GDM1 (cell line): ENCODE measurements at regions not wholly inside any gene's neighbourhood (a gene's known extent, or its start where the extent isn't known, plus 50 kb on each side); places are given as distances from the start of the nearest gene placed in this dataset.
"Not testable (repeated sequence)": the region's sequence is repeated elsewhere in the genome, so short reads cannot be mapped to it uniquely, and the experiment has no call there.

Source experiments
- DNase-seq: peaks from one replicate; lab custom pipeline; 2025; lab: John Stamatoyannopoulos, UW

GRCh38 chr2:56021136-56021474 is 97.5 kb upstream of the EFEMP1 start:
- DNase-seq, result no peak

- DNase-seq, result no peak
Observed at GRCh38 chr2:56021579-56021978, 98.0 kb upstream of the EFEMP1 start.

- DNase-seq, result no peak
Observed at GRCh38 chr2:56025469-56026193, 102.0 kb upstream of the EFEMP1 start.

GRCh38 chr2:56026828-56027227 is 103.2 kb upstream of the EFEMP1 start:
- DNase-seq, result no peak

- DNase-seq, result no peak
Observed at GRCh38 chr2:56030062-56030461, 106.5 kb upstream of the EFEMP1 start.

GRCh38 chr2:56030901-56031300 is 107.3 kb upstream of the EFEMP1 start:
- DNase-seq, result no peak

GRCh38 chr2:56034258-56034657 is 110.7 kb upstream of the EFEMP1 start:
- DNase-seq, result no peak

- no peak for DNase-seq
Observed at GRCh38 chr2:56040189-56040588, 116.6 kb upstream of the EFEMP1 start.

- DNase-seq, result no peak
Observed at GRCh38 chr2:56040834-56041233, 117.3 kb upstream of the EFEMP1 start.

GRCh38 chr2:56047136-56047535 is 123.6 kb upstream of the EFEMP1 start:
- DNase-seq, result no peak

GRCh38 chr2:56049233-56049845 is 125.8 kb upstream of the EFEMP1 start:
- DNase-seq, result no peak

GRCh38 chr2:56053679-56054078 is 130.1 kb upstream of the EFEMP1 start:
- DNase-seq, result no peak

GRCh38 chr2:56055405-56055804 is 128.4 kb upstream of the CCDC85A start:
- DNase-seq, result no peak

- not testable (repeated sequence) for DNase-seq
Observed at GRCh38 chr2:56061327-56061726, 122.5 kb upstream of the CCDC85A start.

GRCh38 chr2:56068746-56069145 is 115.0 kb upstream of the CCDC85A start:
- DNase-seq, result no peak

GRCh38 chr2:56077359-56077915 is 106.4 kb upstream of the CCDC85A start:
- DNase-seq, result no peak

- DNase-seq, result no peak
Observed at GRCh38 chr2:56082665-56083064, 101.1 kb upstream of the CCDC85A start.

GRCh38 chr2:56084111-56084901 is 99.5 kb upstream of the CCDC85A start:
- no peak for DNase-seq

GRCh38 chr2:56086336-56086735 is 97.5 kb upstream of the CCDC85A start:
- DNase-seq, result no peak

- DNase-seq, result no peak
Observed at GRCh38 chr2:56088411-56088810, 95.4 kb upstream of the CCDC85A start.

GRCh38 chr2:56089931-56090330 is 93.9 kb upstream of the CCDC85A start:
- DNase-seq, result no peak

GRCh38 chr2:56099963-56100362 is 83.8 kb upstream of the CCDC85A start:
- DNase-seq, result no peak

GRCh38 chr2:56100791-56101312 is 82.9 kb upstream of the CCDC85A start:
- DNase-seq, result no peak
